Progenitor cell of endocrine pancreas (in vitro differentiated cells): ENCODE measurements at regions not wholly inside any gene's neighbourhood (a gene's known extent, or its start where the extent isn't known, plus 50 kb on each side); places are given as distances from the start of the nearest gene placed in this dataset.

Experiments
- DNase-seq: peaks from one replicate; pipeline ENCODE4 v3.0.0; 2021; ENCODE audit warnings: low spot score; ENCODE audit not compliant: unreplicated experiment
- H3K27ac Mint-ChIP-seq: 2 replicates; pipeline ENCODE4 v1.8.0; 2021; ENCODE audit warnings: mild to moderate bottlenecking, moderate library complexity, mixed read lengths
- H3K27me3 Mint-ChIP-seq: 2 replicates; pipeline ENCODE4 v1.8.0; 2021; ENCODE audit warnings: mixed read lengths
- H3K36me3 Mint-ChIP-seq: 2 replicates; pipeline ENCODE4 v1.8.0; 2022; ENCODE audit warnings: mixed read lengths; ENCODE audit not compliant: insufficient read depth
- H3K4me1 Mint-ChIP-seq: 2 replicates; pipeline ENCODE4 v1.8.0; 2021; ENCODE audit warnings: low read depth, mixed read lengths
- H3K4me3 Mint-ChIP-seq: 2 replicates; pipeline ENCODE4 v1.8.0; 2021; ENCODE audit warnings: low read depth, mild to moderate bottlenecking, moderate library complexity, mixed read lengths
- H3K9me3 Mint-ChIP-seq: 2 replicates; pipeline ENCODE4 v1.8.0; 2021; ENCODE audit warnings: low read depth, mixed read lengths
- CTCF ChIP-seq: fragments of 200-600 bp; sonication (generic); IDR thresholded peaks from one replicate; pipeline ENCODE4 v1.5.0; 2021; ENCODE audit warnings: antibody characterized with exemption, mild to moderate bottlenecking; ENCODE audit not compliant: unreplicated experiment

- H3K4me1 Mint-ChIP-seq: peaks cover 17% of the 10 kb centered on the region
- H3K36me3 Mint-ChIP-seq: no peaks in the 10 kb centered on the region
- TF ChIP-seq CTCF: no peak
- H3K9me3 Mint-ChIP-seq: peaks cover 5% of the 10 kb centered on the region
- no peak for DNase-seq
- H3K4me3 Mint-ChIP-seq: no peak overlapping the region
- H3K27me3 Mint-ChIP-seq: no peaks in the 10 kb centered on the region
- no peak overlapping the region for H3K27ac Mint-ChIP-seq
Observed at GRCh38 chr17:70869402-70870085, 700.2 kb downstream of the KCNJ2 start.

GRCh38 chr17:70871180-70871818, 702.0 kb downstream of the KCNJ2 start:
- no peak overlapping the region for H3K4me3 Mint-ChIP-seq
- no peak for DNase-seq
- peaks cover 5% of the 10 kb centered on the region for H3K9me3 Mint-ChIP-seq
- H3K27me3 Mint-ChIP-seq: no peaks in the 10 kb centered on the region
- no peaks in the 10 kb centered on the region for H3K36me3 Mint-ChIP-seq
- no peak for TF ChIP-seq CTCF
- H3K27ac Mint-ChIP-seq: peak overlapping the region; percentile 7
- peaks cover 15% of the 10 kb centered on the region for H3K4me1 Mint-ChIP-seq

- DNase-seq: no peak
- Mint-ChIP-seq H3K36me3 (no peaks in the 10 kb centered on the region), H3K4me3 (no peak overlapping the region), H3K4me1 (peaks cover 15% of the 10 kb centered on the region), H3K27me3 (no peaks in the 10 kb centered on the region), H3K9me3 (peaks cover 5% of the 10 kb centered on the region), H3K27ac (no peak overlapping the region)
- no peak for TF ChIP-seq CTCF
Observed at GRCh38 chr17:70872103-70872502, 702.8 kb downstream of the KCNJ2 start.

- Mint-ChIP-seq H3K27me3 (no peaks in the 10 kb centered on the region), H3K36me3 (no peaks in the 10 kb centered on the region), H3K4me1 (peaks cover 11% of the 10 kb centered on the region), H3K9me3 (peaks cover 5% of the 10 kb centered on the region), H3K4me3 (no peak overlapping the region), H3K27ac (no peak overlapping the region)
- no peak for TF ChIP-seq CTCF
- no peak for DNase-seq
Observed at GRCh38 chr17:70875729-70876310, 706.5 kb downstream of the KCNJ2 start.

GRCh38 chr17:70878879-70879278, 709.5 kb downstream of the KCNJ2 start:
- Mint-ChIP-seq H3K4me3 (no peak overlapping the region), H3K4me1 (no peaks in the 10 kb centered on the region), H3K9me3 (peaks cover 3% of the 10 kb centered on the region), H3K27ac (no peak overlapping the region), H3K27me3 (no peaks in the 10 kb centered on the region), H3K36me3 (no peaks in the 10 kb centered on the region)
- TF ChIP-seq CTCF: no peak
- DNase-seq: no peak
